ENCODE measurements at regions not wholly inside any gene's neighbourhood (a gene's known extent, or its start where the extent isn't known, plus 50 kb on each side); places are given as distances from the start of the nearest gene placed in this dataset.

DNA sequence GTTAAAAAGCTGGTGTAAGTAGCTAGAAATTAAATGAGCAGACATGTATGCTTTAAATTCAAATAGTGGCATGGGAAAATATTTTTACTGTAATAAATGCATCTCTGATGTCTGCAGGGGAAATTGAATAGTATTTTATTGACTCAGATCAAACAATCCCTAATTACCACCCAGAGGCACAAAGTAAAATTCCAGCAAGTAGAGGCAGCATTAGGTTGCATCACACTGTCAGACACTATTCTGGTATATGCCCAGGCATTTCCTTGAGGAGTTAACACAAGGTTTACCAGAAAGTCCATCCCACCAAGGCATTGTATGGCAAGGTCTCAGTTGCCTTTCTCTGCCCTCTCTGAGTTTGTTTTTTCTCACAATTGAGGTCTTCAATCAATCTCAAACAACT, 201.6 kb upstream of the KITLG start:
- TF ChIP-seq, protein P1, sequence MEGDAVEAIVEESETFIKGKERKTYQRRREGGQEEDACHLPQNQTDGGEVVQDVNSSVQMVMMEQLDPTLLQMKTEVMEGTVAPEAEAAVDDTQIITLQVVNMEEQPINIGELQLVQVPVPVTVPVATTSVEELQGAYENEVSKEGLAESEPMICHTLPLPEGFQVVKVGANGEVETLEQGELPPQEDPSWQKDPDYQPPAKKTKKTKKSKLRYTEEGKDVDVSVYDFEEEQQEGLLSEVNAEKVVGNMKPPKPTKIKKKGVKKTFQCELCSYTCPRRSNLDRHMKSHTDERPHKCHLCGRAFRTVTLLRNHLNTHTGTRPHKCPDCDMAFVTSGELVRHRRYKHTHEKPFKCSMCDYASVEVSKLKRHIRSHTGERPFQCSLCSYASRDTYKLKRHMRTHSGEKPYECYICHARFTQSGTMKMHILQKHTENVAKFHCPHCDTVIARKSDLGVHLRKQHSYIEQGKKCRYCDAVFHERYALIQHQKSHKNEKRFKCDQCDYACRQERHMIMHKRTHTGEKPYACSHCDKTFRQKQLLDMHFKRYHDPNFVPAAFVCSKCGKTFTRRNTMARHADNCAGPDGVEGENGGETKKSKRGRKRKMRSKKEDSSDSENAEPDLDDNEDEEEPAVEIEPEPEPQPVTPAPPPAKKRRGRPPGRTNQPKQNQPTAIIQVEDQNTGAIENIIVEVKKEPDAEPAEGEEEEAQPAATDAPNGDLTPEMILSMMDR (IDR thresholded peaks at IDR 0.05; ENCODE audit: extremely low read depth, missing control alignments), result no peak

DNA sequence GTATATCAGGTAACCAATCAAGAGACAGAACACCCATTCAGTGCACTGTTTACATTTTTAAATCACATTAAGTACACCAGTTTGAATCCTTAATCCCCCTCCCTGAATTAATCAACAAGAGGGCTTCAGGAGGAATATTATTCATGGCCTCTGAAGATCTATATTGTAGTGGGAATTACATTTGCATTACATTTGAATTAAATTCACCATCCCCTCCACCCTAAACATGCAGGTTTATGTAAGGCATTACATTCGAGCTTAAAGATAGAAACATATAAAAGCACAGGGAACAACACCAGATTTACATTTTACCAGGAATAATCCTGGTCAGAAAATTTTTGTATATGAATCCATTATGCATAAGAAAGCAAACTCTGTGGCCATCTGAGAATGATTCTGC, 197.8 kb upstream of the KITLG start:
- DNase-seq (ENCODE audit: low spot score), result no peak
- TF ChIP-seq, protein P1 (IDR thresholded peaks at IDR 0.05; ENCODE audit: extremely low read depth, missing control alignments), result no peak

More for the DNA sequence above, 201.6 kb upstream of the KITLG start:
- no peak for DNase-seq (ENCODE audit: low spot score)

DNA sequence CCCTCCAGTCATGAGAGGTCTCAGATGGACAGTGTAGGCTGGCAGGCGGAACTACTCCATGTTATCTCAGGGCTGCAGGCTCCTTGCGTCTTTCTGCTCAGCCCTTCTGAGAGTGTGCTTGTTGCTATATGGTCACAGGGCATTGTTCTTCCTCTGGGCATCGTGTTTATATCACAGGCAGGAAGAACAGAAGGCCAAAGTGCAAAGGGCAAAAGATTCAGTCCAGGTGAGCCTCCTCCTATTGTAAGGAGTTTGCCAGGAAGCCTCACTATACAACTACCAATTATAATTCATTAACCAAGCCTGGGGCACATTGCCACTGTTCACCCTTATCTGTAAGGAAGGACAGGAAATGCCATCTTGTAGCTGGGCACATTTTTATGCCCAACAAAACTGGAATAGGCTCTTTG, 195.5 kb upstream of the KITLG start:
- TF ChIP-seq, protein P1 (IDR thresholded peaks at IDR 0.05; ENCODE audit: extremely low read depth, missing control alignments), result no peak

DNA sequence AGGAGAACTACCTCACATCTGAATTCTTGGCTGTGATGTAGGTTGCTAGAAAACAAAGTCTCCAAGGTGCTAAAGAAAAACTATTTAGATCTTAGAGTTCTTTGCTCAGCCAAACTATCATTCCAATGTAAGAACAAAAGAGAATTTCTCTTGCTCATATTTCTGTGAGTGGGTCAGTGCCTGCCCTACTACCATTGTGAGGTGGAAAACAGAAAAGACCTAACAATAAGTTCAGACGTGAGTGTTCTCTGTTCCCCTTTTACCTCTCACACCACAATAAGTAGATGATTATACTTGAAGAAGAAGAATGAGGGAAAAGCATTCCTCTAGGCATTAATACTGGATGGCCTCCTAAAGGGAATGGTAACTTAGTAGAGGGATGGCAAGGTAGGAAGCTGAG, 187.4 kb upstream of the KITLG start:
- DNase-seq (ENCODE audit: low spot score), result no peak
- TF ChIP-seq, protein P1 (IDR thresholded peaks at IDR 0.05; ENCODE audit: extremely low read depth, missing control alignments), result no peak

More for the DNA sequence above, 195.5 kb upstream of the KITLG start:
- DNase-seq (ENCODE audit: low spot score), result no peak

DNA sequence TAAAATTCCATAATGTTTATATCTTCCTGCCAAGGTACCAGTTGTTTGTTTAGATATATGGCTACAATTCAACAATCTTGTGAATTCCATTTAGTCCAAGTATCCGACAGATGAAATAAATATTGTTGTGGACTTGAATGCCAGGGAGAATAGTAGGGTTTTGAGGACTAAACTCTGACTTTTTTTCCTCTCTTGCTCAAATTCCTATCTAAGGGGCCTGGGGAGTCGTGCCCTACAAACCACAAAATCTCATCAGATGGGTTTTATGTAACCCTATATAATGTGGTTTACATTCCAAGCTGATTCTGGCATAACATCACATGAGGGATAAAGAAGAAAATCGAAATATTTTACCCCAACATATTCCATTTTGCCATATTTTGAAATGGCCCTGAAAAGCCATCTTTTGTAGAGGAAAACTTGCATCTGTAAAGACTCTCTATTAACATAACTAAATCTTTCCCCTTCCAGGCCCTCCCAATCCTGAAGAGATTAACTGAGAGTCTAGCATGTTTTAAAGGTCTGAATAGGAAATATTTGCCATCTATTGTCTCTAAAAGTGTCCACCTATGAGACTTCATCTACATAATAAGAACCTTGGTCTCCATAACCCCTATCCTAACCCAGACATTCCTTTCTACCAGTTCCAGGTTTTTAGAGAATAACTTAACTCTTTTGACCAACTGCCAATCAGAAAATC, 184.7 kb upstream of the KITLG start:
- TF ChIP-seq, protein P1 (IDR thresholded peaks at IDR 0.05; ENCODE audit: extremely low read depth, missing control alignments), result no peak
- no peak for DNase-seq (ENCODE audit: low spot score)

DNA sequence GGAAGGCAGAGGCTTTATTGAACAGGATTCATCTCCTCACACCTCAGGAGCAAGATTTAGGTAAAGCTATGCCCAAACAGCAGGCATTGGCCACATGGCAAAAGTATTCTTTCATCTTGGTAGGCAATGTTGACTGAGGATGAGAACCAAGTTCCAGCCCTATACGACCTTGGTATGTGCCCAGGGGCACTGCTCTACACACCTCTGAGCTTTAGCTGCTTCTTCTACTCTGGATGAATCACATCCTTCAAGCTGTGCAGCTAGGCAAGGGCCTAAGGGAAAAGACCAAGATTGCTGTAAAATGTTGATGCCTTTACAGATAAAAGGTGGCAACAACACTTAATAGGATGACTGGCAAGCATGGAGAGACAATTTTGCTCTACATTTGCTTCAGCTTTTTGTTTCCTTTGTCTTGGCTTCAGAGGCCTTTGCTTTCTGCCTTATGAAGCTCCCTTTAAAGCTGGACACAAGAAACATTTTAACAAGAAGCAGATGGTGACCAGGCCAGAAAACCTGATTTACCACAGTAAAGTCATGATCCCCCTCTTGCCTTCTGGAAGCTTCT, 183.3 kb upstream of the KITLG start:
- TF ChIP-seq, protein P1 (IDR thresholded peaks at IDR 0.05; ENCODE audit: extremely low read depth, missing control alignments), result no peak
- DNase-seq (ENCODE audit: low spot score), result no peak

DNA sequence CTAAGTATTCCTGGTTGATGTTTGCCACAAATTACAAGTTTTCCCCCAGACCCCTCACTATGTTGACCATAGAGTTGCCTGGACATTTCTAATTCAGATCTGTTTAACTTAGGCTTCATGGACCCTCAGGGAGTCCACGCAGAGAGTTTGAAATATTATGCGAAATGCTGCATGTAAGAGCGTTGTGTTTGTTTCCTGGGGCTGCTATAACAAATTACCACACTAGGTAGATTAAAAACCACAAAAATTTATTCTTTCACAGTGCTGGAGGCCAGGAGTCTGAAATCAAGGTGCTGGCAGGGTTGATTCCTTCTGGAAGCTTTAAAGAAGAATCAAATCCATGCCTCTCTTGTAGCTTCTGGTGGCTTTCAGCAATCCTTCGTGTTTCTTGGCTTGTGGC, 177.9 kb upstream of the KITLG start:
- TF ChIP-seq, protein P1 (IDR thresholded peaks at IDR 0.05; ENCODE audit: extremely low read depth, missing control alignments), result no peak

More for the DNA sequence above, 177.9 kb upstream of the KITLG start:
- DNase-seq (ENCODE audit: low spot score), result no peak

Data from GM20000 (cell line).